Head of caudate nucleus (tissue), 42 donors: ENCODE measurements at regions not wholly inside any gene's neighbourhood (a gene's known extent, or its start where the extent isn't known, plus 50 kb on each side); places are given as distances from the start of the nearest gene placed in this dataset.

ENCODE experiments used
- DNase-seq, 42 donors: peaks; one replicate each; pipeline versions ENCODE4 v3.0.0 to v3.0.0-alpha.2; 2020 to 2021; ENCODE audit warnings: mixed read lengths in 7 of 42
- intact Hi-C: fragments of 100-400 bp; cut with DNase I; formaldehyde crosslinking; loops from one replicate; pipeline ENCODE4 v1.15.0; 2022

DNA sequence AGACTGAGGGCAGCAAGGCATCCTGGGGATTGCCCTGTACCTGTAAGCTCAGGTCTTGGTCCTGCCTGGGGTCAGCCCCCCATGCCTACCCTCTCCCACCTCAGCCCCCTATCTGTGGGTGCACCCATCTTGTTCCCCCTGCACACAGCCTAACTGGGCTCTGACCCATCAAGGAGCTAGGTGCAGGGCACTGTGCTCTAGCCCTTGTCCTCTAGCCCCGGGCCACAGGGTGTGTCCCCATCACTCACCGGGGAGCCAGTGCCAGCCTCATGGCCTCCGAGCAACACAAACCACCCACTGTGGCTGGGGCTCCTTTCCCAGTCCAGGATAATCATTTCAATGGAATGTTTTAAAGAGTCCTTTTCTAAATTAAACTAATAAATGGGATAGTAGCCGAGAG is 293.9 kb upstream of the PLET1 start:
- intact Hi-C loops, result loop anchor here (2.0 kb wide), 1 partner anchor 264 kb away; no protein-coding TSS in a partner anchor
- DNase-seq, result peak in 1 of 42 donors; percentile 26

DNA sequence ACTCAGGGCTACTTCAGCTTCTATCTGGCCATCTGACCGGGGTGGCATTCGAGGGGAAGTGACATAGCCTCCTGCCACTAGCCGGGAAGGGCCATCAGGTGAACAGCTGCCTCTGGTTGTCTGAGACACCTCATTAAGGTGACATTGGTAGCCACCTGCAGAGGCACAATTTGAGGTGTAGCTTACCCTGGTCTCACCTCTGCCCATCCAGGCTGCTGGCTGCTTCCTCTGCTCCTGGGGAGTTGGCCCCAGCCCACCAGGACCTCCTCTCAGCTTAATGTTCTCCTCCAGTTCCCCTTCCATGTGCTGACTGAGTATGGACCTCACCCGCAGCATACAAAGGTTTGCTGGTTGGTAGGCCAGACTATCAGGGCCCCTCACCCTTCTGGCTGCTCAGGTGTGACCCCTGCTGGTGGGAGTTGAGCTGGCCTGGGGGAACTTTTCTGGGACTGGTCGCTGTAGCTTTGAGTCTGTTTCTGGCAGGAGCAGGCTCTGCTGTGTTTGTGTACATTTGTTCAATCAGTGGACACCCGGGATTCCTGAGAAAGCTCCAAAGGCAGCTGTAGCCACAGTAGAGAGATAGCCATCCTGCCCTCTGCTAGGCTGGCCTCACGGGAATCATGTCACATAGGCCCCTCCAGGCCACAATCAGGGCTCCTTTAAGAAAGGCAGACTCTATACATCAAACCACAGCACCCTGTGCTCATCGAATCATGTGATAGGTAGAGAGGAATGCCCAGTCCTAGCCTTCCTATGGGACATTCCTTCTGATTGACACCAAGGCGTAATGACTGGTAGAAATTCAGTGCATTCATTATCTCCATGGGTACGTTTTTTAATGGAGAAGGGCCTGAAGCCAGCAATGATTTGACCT is 295.1 kb upstream of the PLET1 start:
- intact Hi-C loops, result loop anchor here (2.0 kb wide), 1 partner anchor 265 kb away; no protein-coding TSS in a partner anchor
- DNase-seq, result peak in 41 of 42 donors; percentile 46 to 92 (median 78)

GRCh38 chr11:112558691-112559090 is 298.0 kb upstream of the PLET1 start:
- DNase-seq, result no peak
- intact Hi-C loops, result no loop called here

DNA sequence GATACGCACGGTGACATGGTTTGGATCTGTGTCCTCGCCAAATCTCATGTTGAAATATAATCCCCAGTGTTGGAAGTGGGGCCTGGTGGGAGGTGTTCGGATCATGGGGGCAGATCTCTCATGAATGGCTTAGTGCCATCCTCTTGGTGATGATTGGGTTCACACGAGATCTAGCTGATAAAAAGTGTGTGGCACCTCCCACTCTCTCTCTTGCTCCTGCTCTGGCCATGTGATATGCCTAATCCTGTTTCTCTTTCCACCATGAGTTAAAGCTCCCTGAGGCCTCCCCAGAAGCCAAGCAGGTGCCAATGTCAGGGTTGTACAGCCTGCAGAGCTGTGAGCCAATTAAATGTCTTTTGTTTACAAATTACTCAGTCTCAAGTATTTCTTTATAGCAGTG is 303.1 kb upstream of the PLET1 start:
- intact Hi-C loops, result no loop called here
- DNase-seq, result no peak

DNA sequence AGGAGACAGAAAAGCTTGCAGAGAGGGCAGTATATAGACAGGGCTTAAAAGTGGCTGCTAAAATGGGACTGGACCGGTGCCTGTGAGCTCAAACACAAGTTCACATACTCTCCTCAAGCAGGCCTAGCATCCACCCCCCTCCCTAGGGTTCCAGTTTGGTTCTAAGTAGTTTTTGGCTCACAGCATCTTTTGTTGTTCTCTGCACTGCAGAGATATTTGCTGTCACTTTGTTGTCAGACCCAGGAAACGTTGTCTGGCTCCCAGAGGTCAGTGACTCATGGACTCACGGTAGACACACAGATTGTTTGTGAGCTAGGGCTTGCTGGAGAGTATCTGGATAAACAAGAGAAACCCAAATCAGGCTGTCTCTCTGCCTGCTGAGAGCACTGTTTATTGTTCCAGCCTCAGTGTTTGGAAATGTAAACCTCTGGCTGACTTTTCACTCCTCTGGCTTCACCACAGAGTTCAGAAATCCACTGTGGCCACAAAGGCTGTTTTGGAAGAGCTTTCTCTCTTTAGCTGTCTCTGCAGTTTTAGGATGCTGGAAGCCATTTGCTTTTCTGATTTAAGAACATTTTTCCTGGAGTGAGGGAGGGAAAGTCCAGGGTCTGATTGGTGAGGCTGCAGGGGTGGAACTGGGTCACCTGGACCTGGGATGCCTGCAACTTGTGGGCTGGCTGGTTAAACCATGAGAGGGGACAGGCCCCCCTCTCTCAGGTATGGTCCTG is 303.7 kb upstream of the PLET1 start:
- intact Hi-C loops, result no loop called here
- peak in 11 of 42 donors; percentile 12 to 67 (median 28) for DNase-seq

DNA sequence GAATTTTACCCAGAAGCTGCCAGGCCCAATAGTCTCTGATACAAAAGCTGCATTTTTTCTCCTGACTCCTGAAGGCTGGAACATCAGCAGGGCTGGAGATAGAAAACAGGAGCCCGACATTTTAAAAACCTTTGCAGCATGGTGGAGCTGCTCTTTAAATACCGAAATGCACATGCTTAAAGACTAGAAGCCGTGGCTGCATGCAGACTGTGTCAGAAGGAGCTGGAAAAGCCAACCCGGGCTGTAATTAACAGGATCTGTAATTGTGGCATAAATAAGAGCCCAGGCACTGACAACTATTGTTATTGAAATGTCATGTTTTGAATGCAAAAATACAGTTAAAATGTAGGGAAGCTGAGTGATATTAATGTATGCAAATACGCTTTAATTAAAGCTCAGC is 304.9 kb upstream of the PLET1 start:
- peak in 2 of 42 donors; percentile 13 to 16 for DNase-seq
- intact Hi-C loops, result no loop called here

DNA sequence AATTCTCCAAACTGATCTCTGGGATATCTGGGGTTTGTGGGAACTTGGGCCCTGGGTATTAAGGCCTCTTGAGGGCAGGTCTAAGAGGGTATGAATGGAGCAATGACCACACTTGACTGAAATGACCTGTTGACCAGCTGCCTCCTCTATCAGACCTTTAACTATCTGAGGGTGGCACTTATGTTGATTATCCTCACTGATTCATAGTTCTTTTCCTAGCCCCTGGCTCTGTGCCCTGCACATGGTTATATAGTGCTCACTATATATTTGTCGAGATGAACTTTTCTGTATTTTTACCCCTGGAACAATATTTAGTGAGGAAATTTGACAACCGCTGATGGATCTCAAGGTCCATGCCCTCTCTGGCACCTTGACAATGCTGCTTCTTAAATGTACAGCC is 305.5 kb upstream of the PLET1 start:
- intact Hi-C loops, result no loop called here
- no peak for DNase-seq

GRCh38 chr11:112570333-112570732 is 309.7 kb upstream of the PLET1 start:
- no peak for DNase-seq
- intact Hi-C loops, result no loop called here

DNA sequence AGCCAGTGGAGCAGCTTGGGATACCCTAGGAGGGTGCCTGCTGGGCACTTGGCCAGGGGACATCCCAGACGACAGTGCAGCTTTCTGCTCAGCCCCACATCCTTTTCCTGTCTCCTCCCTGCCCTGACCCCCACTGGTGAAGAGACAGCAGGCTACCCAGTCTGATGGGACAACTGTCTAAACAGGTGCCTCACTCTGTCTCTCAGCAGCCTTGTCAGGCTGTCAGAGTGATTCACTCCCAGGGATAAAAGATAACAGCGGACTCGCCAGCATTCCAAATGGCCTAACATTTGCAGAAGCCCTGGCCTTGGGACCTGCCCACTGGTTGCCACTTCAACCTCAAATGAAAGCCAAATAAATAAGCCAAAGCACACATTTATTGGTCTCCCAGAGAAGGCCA is 318.6 kb upstream of the PLET1 start:
- DNase-seq, result no peak
- intact Hi-C loops, result no loop called here

- DNase-seq, result no peak
- intact Hi-C loops, result loop anchor here (10.0 kb wide), 3 partner anchors 214 to 544 kb away; partner anchors contain the start of gene NCAM1
Observed at GRCh38 chr11:112580864-112581263, 320.2 kb upstream of the PLET1 start.

DNA sequence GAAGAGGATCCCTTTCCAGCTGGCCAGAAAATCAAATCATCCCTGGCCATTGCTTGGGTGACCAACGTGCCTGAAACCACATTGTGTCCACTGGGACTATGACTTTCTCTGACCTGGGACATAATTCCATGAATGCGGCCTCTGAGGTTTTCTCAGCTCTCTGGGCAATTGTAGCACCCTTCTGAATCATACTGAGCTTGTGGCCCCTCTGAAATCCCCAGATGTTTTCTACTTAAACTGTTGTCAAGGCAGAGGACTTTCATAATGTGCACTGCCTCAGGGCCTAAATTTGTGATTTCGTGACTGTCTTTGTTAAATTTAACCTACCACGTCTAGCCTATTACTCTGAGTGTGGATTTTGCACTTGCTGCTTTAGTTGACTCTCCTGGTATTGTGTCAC is 321.1 kb upstream of the PLET1 start:
- intact Hi-C loops, result loop anchor here (10.0 kb wide), 3 partner anchors 213 to 543 kb away; partner anchors contain the start of gene NCAM1
- no peak for DNase-seq

GRCh38 chr11:112582366-112582765 is 321.7 kb upstream of the PLET1 start:
- no peak for DNase-seq
- intact Hi-C loops, result loop anchor here (10.0 kb wide), 3 partner anchors 212 to 542 kb away; partner anchors contain the start of gene NCAM1

DNA sequence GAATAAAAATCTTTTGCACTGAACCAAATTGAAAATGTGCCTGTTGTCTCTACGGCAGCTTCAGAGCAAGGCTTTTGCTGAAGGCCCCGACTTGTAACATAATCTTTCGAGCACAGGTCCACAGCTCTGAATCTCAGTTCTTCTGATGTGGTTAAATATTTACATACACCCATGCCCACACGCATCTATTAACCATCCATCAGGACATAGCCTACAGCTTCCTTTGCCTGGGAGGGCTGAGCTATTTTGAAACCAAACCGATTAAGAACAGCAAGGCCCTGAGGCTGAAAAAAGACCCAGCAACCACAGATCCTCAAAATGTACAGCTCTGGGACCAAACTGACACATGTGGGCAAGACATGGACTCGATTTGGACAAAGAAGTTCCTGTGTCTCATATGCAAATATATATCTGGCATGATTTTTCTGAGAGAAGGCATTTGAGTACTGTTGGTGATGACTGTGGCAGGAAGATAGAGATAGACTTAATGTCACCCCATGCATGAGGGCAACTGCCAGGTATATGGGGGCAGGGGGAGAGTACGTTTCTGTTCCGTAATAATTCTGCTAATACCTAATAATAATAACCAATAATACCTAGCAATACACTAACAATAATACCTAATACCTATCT is 322.7 kb upstream of the PLET1 start:
- intact Hi-C loops, result loop anchor here (10.0 kb wide), 3 partner anchors 211 to 541 kb away; partner anchors contain the start of gene NCAM1
- DNase-seq, result no peak

GRCh38 chr11:112584672-112585071 is 324.0 kb upstream of the PLET1 start:
- DNase-seq, result peak in 2 of 42 donors; percentile 16 to 17
- intact Hi-C loops, result loop anchor here (5.0 to 10.0 kb wide), 4 partner anchors 210 to 703 kb away; partner anchors contain the start of gene NCAM1

GRCh38 chr11:112587664-112588063 is 327.0 kb upstream of the PLET1 start:
- DNase-seq, result no peak
- intact Hi-C loops, result loop anchor here (5.0 to 10.0 kb wide), 4 partner anchors 207 to 700 kb away; partner anchors contain the start of gene NCAM1

DNA sequence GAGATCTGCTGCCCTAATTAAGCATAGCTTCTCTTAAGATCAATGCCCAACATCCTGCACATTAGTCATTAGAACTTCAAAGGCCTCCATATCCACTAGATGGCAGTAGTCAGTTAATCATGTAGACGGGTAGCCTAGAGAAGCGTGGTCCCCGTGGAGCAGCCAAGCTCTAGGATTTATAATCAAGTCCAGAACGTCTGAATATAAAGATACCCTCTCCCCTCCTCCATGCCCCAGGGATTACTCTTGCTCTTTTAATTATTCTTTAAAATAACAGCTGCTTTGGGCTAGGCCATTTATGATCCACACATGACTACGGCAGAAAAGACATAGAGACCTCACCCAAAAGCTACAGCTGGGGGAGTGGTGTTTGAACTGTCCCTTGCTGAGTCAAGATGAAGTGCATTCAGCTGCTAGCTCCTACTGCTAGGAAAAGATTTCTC is 327.6 kb upstream of the PLET1 start:
- intact Hi-C loops, result loop anchor here (5.0 to 10.0 kb wide), 4 partner anchors 207 to 699 kb away; partner anchors contain the start of gene NCAM1
- peak; percentile 47 to 92 (median 76) for DNase-seq

- intact Hi-C loops, result loop anchor here (5.0 to 10.0 kb wide), 4 partner anchors 206 to 698 kb away; partner anchors contain the start of gene NCAM1
- DNase-seq, result no peak
Observed at GRCh38 chr11:112589155-112589554, 328.5 kb upstream of the PLET1 start.

- intact Hi-C loops, result no loop called here
- no peak for DNase-seq
Observed at GRCh38 chr11:112590764-112591163, 330.1 kb upstream of the PLET1 start.

DNA sequence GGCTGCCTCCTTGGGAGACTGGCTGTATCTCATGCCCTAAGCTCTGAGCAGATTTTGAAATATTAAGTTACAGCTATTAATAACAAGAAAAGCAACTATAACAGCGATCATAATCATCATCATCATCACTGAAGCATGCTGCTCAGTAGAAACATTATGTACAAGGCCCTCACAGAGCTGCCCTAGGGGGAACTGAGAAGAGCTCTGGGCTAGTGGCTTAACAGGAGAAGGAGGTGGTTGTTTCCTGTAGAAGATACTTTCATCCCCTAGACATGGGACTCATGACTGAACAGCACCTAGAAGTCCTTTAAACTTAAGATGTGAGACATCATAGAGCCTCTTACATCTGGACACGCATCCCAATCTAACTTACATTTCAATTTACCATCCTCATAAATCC is 332.8 kb upstream of the PLET1 start:
- intact Hi-C loops, result no loop called here
- DNase-seq, result no peak
